ENCODE measurements at regions not wholly inside any gene's neighbourhood (a gene's known extent, or its start where the extent isn't known, plus 50 kb on each side); places are given as distances from the start of the nearest gene placed in this dataset.

GRCh38 chr17:20800146-20800545 is 220.6 kb downstream of the CDRT15L2 start:
- no peak for TF ChIP-seq POLR2AphosphoS5 (IDR thresholded peaks at IDR 0.05; ENCODE audit: borderline replicate concordance, low read depth, low read length)
- TF ChIP-seq EZH2 (IDR thresholded peaks at IDR 0.05): no peak
- TF ChIP-seq FOXP2 (optimal IDR thresholded peaks at IDR 0.05; ENCODE audit: control extremely low read depth, extremely low read length, insufficient read depth): no peak

Measured in SK-N-MC (cell line).